Panc1 (cell line): ENCODE measurements at regions not wholly inside any gene's neighbourhood (a gene's known extent, or its start where the extent isn't known, plus 50 kb on each side); places are given as distances from the start of the nearest gene placed in this dataset.

Source experiments
- ATAC-seq: fragments of 200-7000 bp; cut with Tn5 transposase; 2 replicates; pipeline ENCODE4 v1.9.1; 2020; ENCODE audit warnings: mild to moderate bottlenecking, moderate library complexity
- BruUV-seq: library from RNA; stranded (reverse); fragments of 400-500 nt; replicated peaks from 2 replicates; lab custom pipeline; 2021; lab: Mats Ljungman, UMichigan
- CTCF ChIA-PET: fragments of 300-600 bp; sonication (Branson Sonifier 250); formaldehyde crosslinking; loops from one replicate; lab custom pipeline; 2022; ENCODE audit warnings: antibody characterized with exemption; lab: Charles Lee
- POLR2A ChIA-PET: fragments of 300-600 bp; sonication (Branson Sonifier 250); formaldehyde crosslinking; loops from one replicate; lab custom pipeline; 2022; ENCODE audit warnings: antibody characterized with exemption; lab: Charles Lee
- DNase-seq: peaks from one replicate; pipeline ENCODE4 v3.0.0-alpha.2; 2010; ENCODE audit warnings: low read depth, low spot score
- H3K27ac ChIP-seq: 2 replicates; pipeline ENCODE4 v1.5.1; 2011; ENCODE audit warnings: mild to moderate bottlenecking, low read length, inconsistent platforms
- H3K27me3 ChIP-seq: fragments of 200-500 bp; sonication (Bioruptor generic); 2 replicates; pipeline ENCODE4 v1.6.0; 2014; ENCODE audit warnings: low read length, inconsistent platforms; ENCODE audit not compliant: control insufficient read depth, insufficient read depth
- H3K36me3 ChIP-seq: fragments of 200-500 bp; sonication (Bioruptor generic); 2 replicates; pipeline ENCODE4 v1.5.1; 2014; ENCODE audit warnings: inconsistent platforms, mild to moderate bottlenecking, low read length, moderate library complexity; ENCODE audit not compliant: control insufficient read depth, insufficient read depth
- H3K4me1 ChIP-seq: 2 replicates; pipeline ENCODE4 v1.5.1; 2011; ENCODE audit warnings: inconsistent platforms, mild to moderate bottlenecking, low read length, moderate library complexity; ENCODE audit not compliant: control insufficient read depth, insufficient read depth
- H3K4me3 ChIP-seq, 2 experiments: 2 replicates each; pipeline ENCODE4 v1.5.1; 2011 to 2012; ENCODE audit warnings: low read depth in 2 of 2, low read length in 2 of 2, mild to moderate bottlenecking in 2 of 2, inconsistent platforms in 1 of 2, moderate library complexity in 1 of 2
- H3K9me3 ChIP-seq: fragments of 200-500 bp; sonication (Bioruptor generic); 2 replicates; pipeline ENCODE4 v1.5.1; 2014; ENCODE audit warnings: low read depth, mild to moderate bottlenecking, inconsistent platforms, low read length, moderate library complexity; ENCODE audit not compliant: control insufficient read depth, insufficient read depth
- POLR2AphosphoS5 ChIP-seq: IDR thresholded peaks from 2 replicates; pipeline ENCODE4 v1.6.1; 2012; ENCODE audit warnings: mild to moderate bottlenecking, low read depth, low read length, moderate library complexity
- SIN3A ChIP-seq: IDR thresholded peaks from 2 replicates; pipeline ENCODE4 v1.6.1; 2012; ENCODE audit warnings: low read depth, mild to moderate bottlenecking, low read length, moderate library complexity, borderline replicate concordance; ENCODE audit not compliant: insufficient read depth
- TCF7L2 ChIP-seq: IDR thresholded peaks from 2 replicates; pipeline ENCODE4 v1.6.1; 2011; ENCODE audit warnings: mild to moderate bottlenecking, low read depth, low read length, inconsistent platforms
- in situ Hi-C: cut with HindIII; loops from 2 replicates; pipeline ENCODE4 v1.10.0; 2016; ENCODE audit warnings: low sequenced_read_pairs, low pct_unique_long_range_greater_than_20kb
- intact Hi-C: fragments of 100-400 bp; cut with micrococcal nuclease; formaldehyde crosslinking; loops from one replicate; pipeline ENCODE4 v1.10.0; 2022; ENCODE audit not compliant: unreplicated experiment
- TF ChIP-seq, protein P1 (sequence below), 2 experiments: IDR thresholded peaks; 2 replicates each; pipeline ENCODE4 v1.6.1; 2011 to 2012; ENCODE audit warnings: low read depth in 2 of 2, control low read depth in 1 of 2, low read length in 1 of 2, mild to moderate bottlenecking in 1 of 2, moderate library complexity in 1 of 2; ENCODE audit not compliant: insufficient read depth in 1 of 2
- TF ChIP-seq, protein P2 (sequence below): fragments of 450-650 bp; IDR thresholded peaks from 2 replicates; pipeline ENCODE4 v1.5.1; 2017; ENCODE audit warnings: mild to moderate bottlenecking

DNA sequence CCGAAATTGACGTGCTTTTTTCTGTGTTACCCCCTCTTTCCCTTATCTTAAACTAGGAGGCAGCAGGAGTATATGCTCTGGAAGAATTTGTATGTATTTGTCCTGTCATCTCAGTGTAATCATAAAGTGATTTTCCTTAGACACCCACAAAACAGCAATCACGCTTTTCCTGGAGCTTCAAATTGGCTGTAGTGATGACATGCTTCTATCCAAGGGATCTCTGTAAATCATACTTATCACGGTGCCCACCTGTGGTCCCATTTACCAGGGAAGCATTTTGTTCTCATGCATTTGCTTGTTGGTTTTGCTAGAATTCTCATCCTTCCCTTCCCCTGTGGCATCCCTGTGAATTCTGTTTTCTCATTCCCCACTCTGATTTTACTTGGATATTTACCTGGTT is 220.8 kb upstream of the THUMPD2 start:
- in situ Hi-C loops: no loop called here
- ChIA-PET POLR2A (no interaction called here), CTCF (no interaction called here)
- no peak overlapping the region for H3K4me3 ChIP-seq
- H3K27ac ChIP-seq: no peak overlapping the region
- TF ChIP-seq, protein P1, sequence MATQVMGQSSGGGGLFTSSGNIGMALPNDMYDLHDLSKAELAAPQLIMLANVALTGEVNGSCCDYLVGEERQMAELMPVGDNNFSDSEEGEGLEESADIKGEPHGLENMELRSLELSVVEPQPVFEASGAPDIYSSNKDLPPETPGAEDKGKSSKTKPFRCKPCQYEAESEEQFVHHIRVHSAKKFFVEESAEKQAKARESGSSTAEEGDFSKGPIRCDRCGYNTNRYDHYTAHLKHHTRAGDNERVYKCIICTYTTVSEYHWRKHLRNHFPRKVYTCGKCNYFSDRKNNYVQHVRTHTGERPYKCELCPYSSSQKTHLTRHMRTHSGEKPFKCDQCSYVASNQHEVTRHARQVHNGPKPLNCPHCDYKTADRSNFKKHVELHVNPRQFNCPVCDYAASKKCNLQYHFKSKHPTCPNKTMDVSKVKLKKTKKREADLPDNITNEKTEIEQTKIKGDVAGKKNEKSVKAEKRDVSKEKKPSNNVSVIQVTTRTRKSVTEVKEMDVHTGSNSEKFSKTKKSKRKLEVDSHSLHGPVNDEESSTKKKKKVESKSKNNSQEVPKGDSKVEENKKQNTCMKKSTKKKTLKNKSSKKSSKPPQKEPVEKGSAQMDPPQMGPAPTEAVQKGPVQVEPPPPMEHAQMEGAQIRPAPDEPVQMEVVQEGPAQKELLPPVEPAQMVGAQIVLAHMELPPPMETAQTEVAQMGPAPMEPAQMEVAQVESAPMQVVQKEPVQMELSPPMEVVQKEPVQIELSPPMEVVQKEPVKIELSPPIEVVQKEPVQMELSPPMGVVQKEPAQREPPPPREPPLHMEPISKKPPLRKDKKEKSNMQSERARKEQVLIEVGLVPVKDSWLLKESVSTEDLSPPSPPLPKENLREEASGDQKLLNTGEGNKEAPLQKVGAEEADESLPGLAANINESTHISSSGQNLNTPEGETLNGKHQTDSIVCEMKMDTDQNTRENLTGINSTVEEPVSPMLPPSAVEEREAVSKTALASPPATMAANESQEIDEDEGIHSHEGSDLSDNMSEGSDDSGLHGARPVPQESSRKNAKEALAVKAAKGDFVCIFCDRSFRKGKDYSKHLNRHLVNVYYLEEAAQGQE (IDR thresholded peaks at IDR 0.05; ENCODE audit: insufficient read depth in 1 of 2, low read depth in 2 of 2, low read length in 1 of 2): no peak
- TF ChIP-seq, protein P2, sequence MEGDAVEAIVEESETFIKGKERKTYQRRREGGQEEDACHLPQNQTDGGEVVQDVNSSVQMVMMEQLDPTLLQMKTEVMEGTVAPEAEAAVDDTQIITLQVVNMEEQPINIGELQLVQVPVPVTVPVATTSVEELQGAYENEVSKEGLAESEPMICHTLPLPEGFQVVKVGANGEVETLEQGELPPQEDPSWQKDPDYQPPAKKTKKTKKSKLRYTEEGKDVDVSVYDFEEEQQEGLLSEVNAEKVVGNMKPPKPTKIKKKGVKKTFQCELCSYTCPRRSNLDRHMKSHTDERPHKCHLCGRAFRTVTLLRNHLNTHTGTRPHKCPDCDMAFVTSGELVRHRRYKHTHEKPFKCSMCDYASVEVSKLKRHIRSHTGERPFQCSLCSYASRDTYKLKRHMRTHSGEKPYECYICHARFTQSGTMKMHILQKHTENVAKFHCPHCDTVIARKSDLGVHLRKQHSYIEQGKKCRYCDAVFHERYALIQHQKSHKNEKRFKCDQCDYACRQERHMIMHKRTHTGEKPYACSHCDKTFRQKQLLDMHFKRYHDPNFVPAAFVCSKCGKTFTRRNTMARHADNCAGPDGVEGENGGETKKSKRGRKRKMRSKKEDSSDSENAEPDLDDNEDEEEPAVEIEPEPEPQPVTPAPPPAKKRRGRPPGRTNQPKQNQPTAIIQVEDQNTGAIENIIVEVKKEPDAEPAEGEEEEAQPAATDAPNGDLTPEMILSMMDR: no peak
- TF ChIP-seq TCF7L2: no peak
- TF ChIP-seq POLR2AphosphoS5: no peak
- TF ChIP-seq SIN3A: no peak
- H3K36me3 ChIP-seq: no peaks in the 10 kb centered on the region
- BruUV-seq: no TSS peak
- H3K4me1 ChIP-seq: no peaks in the 10 kb centered on the region
- ATAC-seq: no peak
- intact Hi-C loops: no loop called here
- no peak for DNase-seq
- no peaks in the 10 kb centered on the region for H3K27me3 ChIP-seq
- peaks cover 5% of the 10 kb centered on the region; the same call in 1 of the 2 replicates for H3K9me3 ChIP-seq

DNA sequence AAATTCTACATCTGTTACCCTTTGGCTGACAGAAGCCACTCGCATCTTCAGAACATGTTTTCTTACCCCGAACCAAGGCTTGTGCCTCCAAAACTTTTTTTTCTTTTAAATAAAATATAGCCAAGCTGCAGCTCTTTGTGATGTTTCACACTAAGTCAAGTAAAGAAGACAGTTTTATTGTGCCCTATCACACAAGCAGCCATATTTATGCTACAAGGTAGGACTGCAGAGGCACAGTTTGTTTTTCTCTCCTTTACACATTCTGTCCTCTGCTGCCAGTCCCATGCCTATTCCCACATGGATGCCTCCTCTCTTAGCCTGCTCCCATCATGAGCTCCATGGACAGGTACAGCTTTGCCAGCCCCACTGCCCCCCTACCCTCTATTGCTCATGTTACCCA is 219.6 kb upstream of the THUMPD2 start:
- Histone ChIP-seq H3K4me1 (no peaks in the 10 kb centered on the region), H3K9me3 (peaks cover 5% of the 10 kb centered on the region; the same call in 1 of the 2 replicates), H3K27me3 (no peaks in the 10 kb centered on the region), H3K36me3 (no peaks in the 10 kb centered on the region), H3K4me3 (no peak overlapping the region), H3K27ac (no peak overlapping the region)
- ATAC-seq (no peak), DNase-seq (no peak)
- no peak for TF ChIP-seq SIN3A
- TF ChIP-seq, protein P1 (IDR thresholded peaks at IDR 0.05; ENCODE audit: insufficient read depth in 1 of 2, low read depth in 2 of 2, low read length in 1 of 2): no peak
- TF ChIP-seq, protein P2: no peak
- no peak for TF ChIP-seq POLR2AphosphoS5
- no peak for TF ChIP-seq TCF7L2
- intact Hi-C loops: no loop called here
- BruUV-seq: no TSS peak
- CTCF ChIA-PET: no interaction called here
- in situ Hi-C loops: no loop called here
- POLR2A ChIA-PET: no interaction called here
